ENCODE measurements at regions not wholly inside any gene's neighbourhood (a gene's known extent, or its start where the extent isn't known, plus 50 kb on each side); places are given as distances from the start of the nearest gene placed in this dataset.
"Not testable (repeated sequence)": the region's sequence is repeated elsewhere in the genome, so short reads cannot be mapped to it uniquely, and the experiment has no call there.

DNA sequence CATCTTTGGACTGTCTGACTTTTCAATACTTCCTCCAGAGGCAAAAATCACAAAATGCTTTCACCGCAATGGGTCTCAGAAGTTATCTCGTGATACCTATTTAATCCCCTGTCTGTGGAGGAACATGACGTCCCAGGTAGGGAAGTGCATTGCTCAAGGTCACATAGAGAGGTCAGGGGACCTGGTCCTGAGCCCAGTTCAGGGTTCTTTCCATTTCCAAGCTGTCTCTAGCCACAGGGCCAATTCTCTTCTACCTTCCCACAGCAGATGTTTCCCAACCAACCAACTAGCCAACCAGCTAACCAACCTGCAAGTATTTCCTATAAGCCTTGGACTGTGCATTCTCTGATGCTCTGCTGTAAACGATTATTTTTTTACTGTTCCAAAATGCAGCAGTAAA is 122.2 kb upstream of the DLG1 start:
- DNase-seq (ENCODE audit: extremely low read depth, low read depth) = no peak
- TF ChIP-seq, protein P1, sequence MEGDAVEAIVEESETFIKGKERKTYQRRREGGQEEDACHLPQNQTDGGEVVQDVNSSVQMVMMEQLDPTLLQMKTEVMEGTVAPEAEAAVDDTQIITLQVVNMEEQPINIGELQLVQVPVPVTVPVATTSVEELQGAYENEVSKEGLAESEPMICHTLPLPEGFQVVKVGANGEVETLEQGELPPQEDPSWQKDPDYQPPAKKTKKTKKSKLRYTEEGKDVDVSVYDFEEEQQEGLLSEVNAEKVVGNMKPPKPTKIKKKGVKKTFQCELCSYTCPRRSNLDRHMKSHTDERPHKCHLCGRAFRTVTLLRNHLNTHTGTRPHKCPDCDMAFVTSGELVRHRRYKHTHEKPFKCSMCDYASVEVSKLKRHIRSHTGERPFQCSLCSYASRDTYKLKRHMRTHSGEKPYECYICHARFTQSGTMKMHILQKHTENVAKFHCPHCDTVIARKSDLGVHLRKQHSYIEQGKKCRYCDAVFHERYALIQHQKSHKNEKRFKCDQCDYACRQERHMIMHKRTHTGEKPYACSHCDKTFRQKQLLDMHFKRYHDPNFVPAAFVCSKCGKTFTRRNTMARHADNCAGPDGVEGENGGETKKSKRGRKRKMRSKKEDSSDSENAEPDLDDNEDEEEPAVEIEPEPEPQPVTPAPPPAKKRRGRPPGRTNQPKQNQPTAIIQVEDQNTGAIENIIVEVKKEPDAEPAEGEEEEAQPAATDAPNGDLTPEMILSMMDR (IDR thresholded peaks at IDR 0.05; ENCODE audit: low read depth, low read length, missing control alignments) = no peak
- no peak overlapping the region for H3K4me3 ChIP-seq (replicated peaks; ENCODE audit: low read depth, low read length)

DNA sequence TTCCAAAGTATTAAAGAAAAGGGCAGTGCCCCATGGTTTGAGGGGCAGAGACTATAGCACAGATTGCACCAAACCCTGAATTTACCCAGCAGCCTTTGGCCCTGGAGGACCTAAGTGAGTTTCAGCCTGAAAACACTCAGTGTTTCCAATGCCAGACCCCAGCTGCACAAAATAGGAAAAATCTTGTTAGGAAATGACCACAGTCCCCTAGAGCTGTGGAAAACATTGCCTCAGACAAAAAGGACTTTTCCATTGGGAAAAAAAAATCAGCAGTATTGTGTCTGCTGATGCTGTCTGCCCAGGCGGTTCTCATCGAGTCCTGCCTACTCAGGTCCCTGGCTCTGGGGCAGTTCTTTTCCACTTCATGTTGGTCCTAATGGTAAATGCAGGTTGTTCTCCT is 121.7 kb upstream of the DLG1 start:
- H3K4me3 ChIP-seq (replicated peaks; ENCODE audit: low read depth, low read length) = no peak overlapping the region
- TF ChIP-seq, protein P1 (IDR thresholded peaks at IDR 0.05; ENCODE audit: low read depth, low read length, missing control alignments) = no peak
- DNase-seq (ENCODE audit: extremely low read depth, low read depth) = no peak

- no peak overlapping the region for H3K4me3 ChIP-seq (replicated peaks; ENCODE audit: low read depth, low read length)
- DNase-seq (ENCODE audit: extremely low read depth, low read depth) = no peak
- TF ChIP-seq, protein P1 (IDR thresholded peaks at IDR 0.05; ENCODE audit: low read depth, low read length, missing control alignments) = no peak
Observed at GRCh38 chr3:197419696-197420095, 121.3 kb upstream of the DLG1 start.

DNA sequence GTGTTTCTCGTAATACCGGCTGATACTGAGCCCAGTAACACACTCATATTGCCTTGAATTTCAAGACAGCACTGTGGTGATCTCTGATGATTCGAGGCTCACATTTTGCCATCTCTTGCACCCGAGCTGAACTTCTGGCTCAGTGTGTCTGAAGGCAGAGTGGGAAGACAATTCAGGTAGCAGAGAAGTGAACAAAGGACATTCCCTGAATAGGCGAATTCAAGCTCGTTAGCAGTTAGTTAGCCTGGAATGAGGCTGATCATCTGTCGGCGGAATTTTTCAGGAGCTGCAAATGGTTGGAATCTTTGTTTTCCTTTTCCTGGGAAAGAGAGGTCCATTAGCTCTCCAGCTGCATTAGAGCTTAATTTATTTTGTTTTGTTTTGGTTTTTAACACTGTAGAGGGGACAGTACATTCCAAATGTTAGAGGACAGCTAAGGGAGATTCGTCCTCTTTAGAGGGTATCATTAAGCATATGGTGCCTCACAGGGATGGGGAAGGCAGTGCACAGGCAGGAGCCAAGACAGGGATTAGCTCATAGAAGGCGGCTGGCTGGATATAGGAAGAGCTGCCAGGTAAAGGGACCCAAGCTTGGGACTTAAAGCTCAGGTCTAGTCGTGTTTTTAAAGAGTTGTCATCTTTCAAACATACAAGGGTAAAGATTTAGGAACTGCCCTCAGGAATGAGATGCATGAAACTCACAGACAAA is 119.7 kb upstream of the DLG1 start:
- TF ChIP-seq, protein P1 (IDR thresholded peaks at IDR 0.05; ENCODE audit: low read depth, low read length, missing control alignments) = no peak
- no peak for DNase-seq (ENCODE audit: extremely low read depth, low read depth)
- no peak overlapping the region for H3K4me3 ChIP-seq (replicated peaks; ENCODE audit: low read depth, low read length)

DNA sequence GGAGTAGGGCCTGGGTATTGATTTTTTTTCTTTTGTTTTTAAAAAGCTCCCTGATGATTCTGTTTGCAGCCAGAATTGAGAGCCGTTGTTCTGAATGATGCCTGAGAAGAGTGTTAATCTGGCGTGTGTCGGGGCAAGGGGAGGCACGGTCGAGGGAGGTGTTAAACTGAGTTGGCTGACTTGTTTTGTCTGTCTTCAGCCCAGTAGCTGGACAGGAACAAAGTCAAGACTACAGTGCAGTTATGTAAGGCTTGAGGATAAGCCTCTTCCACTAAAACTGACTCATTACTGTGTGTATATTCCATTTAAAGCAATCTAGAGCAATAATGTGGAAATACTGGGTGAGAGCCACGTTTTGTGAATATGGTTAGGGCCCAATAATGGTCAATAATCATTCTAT is 119.0 kb upstream of the DLG1 start:
- no peak for DNase-seq (ENCODE audit: extremely low read depth, low read depth)
- H3K4me3 ChIP-seq (replicated peaks; ENCODE audit: low read depth, low read length) = no peak overlapping the region
- TF ChIP-seq, protein P1 (IDR thresholded peaks at IDR 0.05; ENCODE audit: low read depth, low read length, missing control alignments) = no peak

GRCh38 chr3:197411899-197412298 is 113.5 kb upstream of the DLG1 start:
- not testable (repeated sequence) for DNase-seq (ENCODE audit: extremely low read depth, low read depth); H3K4me3 ChIP-seq (replicated peaks; ENCODE audit: low read depth, low read length)

- not testable (repeated sequence) for H3K4me3 ChIP-seq (replicated peaks; ENCODE audit: low read depth, low read length)
Observed at GRCh38 chr3:197410170-197410569, 111.8 kb upstream of the DLG1 start.

More at GRCh38 chr3:197410170-197410569, 111.8 kb upstream of the DLG1 start:
- not testable (repeated sequence) for DNase-seq (ENCODE audit: extremely low read depth, low read depth)

All from HFF-Myc (cell line).